ENCODE measurements at regions not wholly inside any gene's neighbourhood (a gene's known extent, or its start where the extent isn't known, plus 50 kb on each side); places are given as distances from the start of the nearest gene placed in this dataset.

DNA sequence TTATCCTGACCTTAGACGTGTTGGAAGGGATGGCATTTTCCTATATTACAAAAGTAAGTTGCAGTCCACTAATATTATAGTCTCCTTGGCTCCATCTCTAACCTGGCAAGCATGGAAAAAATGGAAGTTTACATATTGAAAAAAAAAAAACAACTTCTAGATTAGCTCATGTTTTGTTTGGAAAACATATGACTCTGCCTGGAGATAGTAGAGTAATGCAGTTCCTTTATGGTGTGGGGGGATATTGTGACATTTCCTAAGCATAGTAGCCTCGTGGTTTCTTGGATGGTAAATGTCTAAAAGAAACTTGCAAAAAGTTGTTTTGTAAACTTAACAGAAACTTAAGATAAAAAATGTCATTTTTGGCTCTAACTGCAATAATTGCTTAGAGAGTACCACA, 244.4 kb upstream of the FBXL7 start:
- Mint-ChIP-seq H3K27me3 (ENCODE audit: low read depth) (no peaks in the 10 kb centered on the region), H3K27ac (no peak overlapping the region), H3K4me1 (ENCODE audit: low read depth) (no peaks in the 10 kb centered on the region), H3K4me3 (no peak overlapping the region), H3K36me3 (ENCODE audit: low read depth) (no peaks in the 10 kb centered on the region), H3K9me3 (peaks cover 16% of the 10 kb centered on the region)
- DNase-seq (ENCODE audit: low spot score) = no peak

DNA sequence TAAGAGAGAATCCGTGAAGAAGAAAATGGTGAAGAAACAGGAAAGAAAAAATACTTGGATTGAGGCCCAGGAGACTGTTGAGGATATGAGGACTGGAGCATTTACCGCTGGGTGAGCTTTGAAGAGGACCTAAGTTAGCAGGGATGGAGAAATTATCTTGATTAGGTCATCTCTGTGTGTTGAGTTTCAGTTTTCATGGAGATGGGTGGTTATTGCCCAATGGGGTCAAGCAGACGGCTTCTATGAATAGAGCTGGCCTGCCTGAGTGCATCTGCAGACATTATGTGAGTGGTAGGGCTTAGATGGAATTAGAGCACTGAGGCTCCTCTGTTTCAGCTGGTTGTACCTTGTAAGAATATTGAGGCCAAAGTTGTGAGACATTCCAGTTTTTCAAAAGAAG, 245.4 kb upstream of the FBXL7 start:
- H3K36me3 Mint-ChIP-seq (ENCODE audit: low read depth) = no peaks in the 10 kb centered on the region
- no peak for DNase-seq (ENCODE audit: low spot score)
- no peak overlapping the region for H3K27ac Mint-ChIP-seq
- no peaks in the 10 kb centered on the region for H3K27me3 Mint-ChIP-seq (ENCODE audit: low read depth)
- no peaks in the 10 kb centered on the region for H3K4me1 Mint-ChIP-seq (ENCODE audit: low read depth)
- H3K9me3 Mint-ChIP-seq = peaks cover 16% of the 10 kb centered on the region
- no peak overlapping the region for H3K4me3 Mint-ChIP-seq

DNA sequence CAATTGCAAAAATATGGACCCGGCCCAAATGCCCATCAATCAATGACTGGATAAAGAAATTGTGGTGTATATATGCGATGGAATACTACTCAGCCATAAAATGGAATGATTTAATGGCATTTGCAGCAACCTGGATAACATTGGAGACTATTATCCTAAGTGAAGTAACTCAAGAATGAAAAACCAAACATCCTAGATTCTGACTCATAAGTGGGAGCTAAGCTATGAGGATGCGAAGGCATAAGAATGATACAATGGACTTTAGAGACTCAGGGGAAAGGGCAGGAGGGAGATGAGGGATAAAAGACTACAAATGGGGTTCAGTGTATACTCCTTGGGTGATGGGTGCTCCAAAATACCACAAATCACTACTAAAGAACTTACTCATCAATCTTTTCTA, 247.6 kb upstream of the FBXL7 start:
- Mint-ChIP-seq H3K36me3 (ENCODE audit: low read depth) (no peaks in the 10 kb centered on the region), H3K27me3 (ENCODE audit: low read depth) (no peaks in the 10 kb centered on the region), H3K4me1 (ENCODE audit: low read depth) (no peaks in the 10 kb centered on the region), H3K27ac (no peak overlapping the region), H3K9me3 (peaks cover 18% of the 10 kb centered on the region), H3K4me3 (no peak overlapping the region)
- no peak for DNase-seq (ENCODE audit: low spot score)

DNA sequence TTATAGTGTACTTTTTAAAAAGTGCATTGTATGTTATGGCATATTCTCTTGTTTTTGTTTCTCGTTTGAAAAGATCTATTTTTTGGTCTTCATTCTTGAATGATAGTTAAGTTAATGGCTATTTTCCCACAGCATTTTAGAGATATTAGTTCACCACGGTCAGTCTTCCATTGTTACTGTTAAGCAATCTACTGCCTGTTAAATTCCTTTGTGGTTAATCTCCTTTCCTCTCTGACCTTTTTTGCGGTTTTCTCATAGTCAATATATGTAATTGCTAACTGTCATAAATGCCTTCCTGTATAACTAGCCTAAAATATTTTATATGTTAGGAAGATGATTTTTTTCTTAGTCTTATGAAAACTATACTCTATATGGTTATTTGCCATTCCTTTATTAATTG, 250.8 kb upstream of the FBXL7 start:
- Mint-ChIP-seq H3K4me1 (ENCODE audit: low read depth) (no peaks in the 10 kb centered on the region), H3K27ac (no peak overlapping the region), H3K9me3 (peaks cover 36% of the 10 kb centered on the region), H3K27me3 (ENCODE audit: low read depth) (no peaks in the 10 kb centered on the region), H3K36me3 (ENCODE audit: low read depth) (no peaks in the 10 kb centered on the region), H3K4me3 (no peak overlapping the region)
- no peak for DNase-seq (ENCODE audit: low spot score)

DNA sequence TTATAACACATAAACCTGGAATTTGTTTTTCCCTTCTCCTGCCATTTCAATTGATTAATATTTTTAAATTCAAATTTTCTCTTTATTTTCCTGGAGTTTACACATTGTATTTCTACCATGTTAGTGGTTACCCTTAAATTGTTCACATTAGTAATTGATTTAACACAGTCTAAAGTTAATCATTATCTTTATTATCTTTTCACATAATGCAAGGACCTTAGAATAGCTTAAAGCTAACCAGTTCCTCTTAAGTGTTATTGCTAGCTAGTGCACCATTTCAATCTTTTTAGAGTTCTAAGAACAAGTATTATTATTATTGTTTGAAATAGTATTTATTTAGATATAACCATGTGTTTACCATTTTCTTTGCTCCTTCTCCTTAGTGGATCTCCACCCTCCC, 251.2 kb upstream of the FBXL7 start:
- H3K4me3 Mint-ChIP-seq = no peak overlapping the region
- H3K9me3 Mint-ChIP-seq = peaks cover 40% of the 10 kb centered on the region
- no peaks in the 10 kb centered on the region for H3K4me1 Mint-ChIP-seq (ENCODE audit: low read depth)
- H3K36me3 Mint-ChIP-seq (ENCODE audit: low read depth) = no peaks in the 10 kb centered on the region
- no peak for DNase-seq (ENCODE audit: low spot score)
- no peaks in the 10 kb centered on the region for H3K27me3 Mint-ChIP-seq (ENCODE audit: low read depth)
- H3K27ac Mint-ChIP-seq = no peak overlapping the region

DNA sequence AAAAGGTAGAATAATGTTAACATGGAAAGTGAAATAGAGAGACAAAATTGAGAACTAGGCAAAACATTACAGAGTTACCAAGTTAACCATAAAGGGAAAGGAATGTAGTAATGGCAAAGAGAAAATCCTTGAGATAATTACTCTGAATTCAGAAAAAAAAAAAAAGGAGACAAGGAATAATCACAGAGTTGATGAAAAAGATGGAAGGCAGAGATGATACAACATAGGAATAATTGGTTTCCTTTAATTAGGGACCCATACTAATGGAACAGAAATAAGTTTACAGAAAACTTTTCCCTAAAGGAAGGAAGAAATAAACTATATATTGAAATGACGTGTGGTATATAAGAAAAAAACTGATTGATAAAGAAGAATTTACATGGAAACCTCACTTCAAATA, 254.1 kb upstream of the FBXL7 start:
- peaks cover 36% of the 10 kb centered on the region for H3K9me3 Mint-ChIP-seq
- H3K4me3 Mint-ChIP-seq = no peak overlapping the region
- no peaks in the 10 kb centered on the region for H3K27me3 Mint-ChIP-seq (ENCODE audit: low read depth)
- no peaks in the 10 kb centered on the region for H3K4me1 Mint-ChIP-seq (ENCODE audit: low read depth)
- DNase-seq (ENCODE audit: low spot score) = no peak
- H3K27ac Mint-ChIP-seq = no peak overlapping the region
- H3K36me3 Mint-ChIP-seq (ENCODE audit: low read depth) = no peaks in the 10 kb centered on the region

DNA sequence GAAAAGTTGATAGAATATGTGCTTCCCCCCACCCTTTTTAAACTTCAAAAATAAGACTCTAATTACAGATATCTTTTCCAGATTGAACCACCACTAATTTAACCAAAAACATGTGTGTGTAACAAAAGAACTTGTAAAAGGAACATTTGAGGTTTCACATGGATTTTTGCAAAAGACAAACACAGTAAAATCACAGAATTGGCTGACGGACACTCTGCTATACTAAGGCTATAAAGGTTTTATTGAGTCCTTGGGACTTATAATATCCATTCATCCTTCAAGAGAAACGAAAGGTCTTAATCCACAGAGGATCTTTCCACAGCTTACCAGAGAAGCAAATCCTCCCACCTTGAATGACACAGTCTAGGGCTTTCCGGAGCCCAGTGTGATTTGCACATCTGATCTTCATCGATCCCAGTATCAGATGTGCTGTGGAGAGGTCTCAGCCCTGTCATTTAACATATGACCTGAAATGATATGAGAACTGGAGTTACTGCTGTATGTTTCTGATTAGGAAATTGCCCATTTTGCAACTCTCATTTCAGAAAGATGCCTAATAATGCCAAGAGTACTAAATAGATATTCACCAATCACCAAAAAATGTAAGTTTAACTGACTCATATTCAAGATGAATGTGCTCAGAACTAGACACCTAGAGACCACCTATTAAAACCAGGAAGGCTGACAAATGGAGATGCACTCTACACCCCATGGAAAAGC, 256.5 kb upstream of the FBXL7 start:
- Mint-ChIP-seq H3K36me3 (ENCODE audit: low read depth) (no peaks in the 10 kb centered on the region), H3K27me3 (ENCODE audit: low read depth) (no peaks in the 10 kb centered on the region), H3K4me3 (no peak overlapping the region), H3K9me3 (peaks cover 45% of the 10 kb centered on the region), H3K4me1 (ENCODE audit: low read depth) (no peaks in the 10 kb centered on the region), H3K27ac (no peak overlapping the region)
- DNase-seq (ENCODE audit: low spot score) = no peak

DNA sequence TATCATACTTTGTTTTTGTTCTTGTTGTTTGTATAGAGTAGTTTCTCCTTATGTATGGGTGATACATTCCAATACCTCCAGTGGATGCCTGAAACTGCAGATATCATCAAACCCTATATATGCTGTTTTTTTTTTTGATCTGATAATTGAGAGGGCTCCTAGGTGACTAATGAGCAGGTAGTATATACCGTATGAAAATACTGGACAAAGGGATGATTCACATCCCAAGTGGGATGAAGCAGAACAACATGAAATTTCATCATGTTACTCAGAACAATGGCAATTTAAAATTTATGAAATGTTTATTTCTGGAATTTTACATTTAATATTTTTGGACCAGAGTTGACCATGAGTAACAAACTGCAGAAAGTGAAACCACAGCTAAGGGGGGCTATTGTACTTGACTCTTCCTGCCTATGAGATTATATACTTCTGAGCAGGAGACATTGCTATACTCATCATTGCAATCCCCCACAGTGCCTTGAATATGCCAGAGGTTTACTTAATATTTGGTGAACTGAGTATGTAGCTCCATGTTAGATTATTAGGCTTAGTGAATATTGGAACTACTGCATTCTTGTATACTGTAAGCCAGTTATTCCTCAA, 258.7 kb upstream of the FBXL7 start:
- Mint-ChIP-seq H3K4me1 (ENCODE audit: low read depth) (no peaks in the 10 kb centered on the region), H3K36me3 (ENCODE audit: low read depth) (no peaks in the 10 kb centered on the region), H3K27ac (no peak overlapping the region), H3K27me3 (ENCODE audit: low read depth) (no peaks in the 10 kb centered on the region), H3K9me3 (peaks cover 38% of the 10 kb centered on the region), H3K4me3 (no peak overlapping the region)
- DNase-seq (ENCODE audit: low spot score) = no peak

DNA sequence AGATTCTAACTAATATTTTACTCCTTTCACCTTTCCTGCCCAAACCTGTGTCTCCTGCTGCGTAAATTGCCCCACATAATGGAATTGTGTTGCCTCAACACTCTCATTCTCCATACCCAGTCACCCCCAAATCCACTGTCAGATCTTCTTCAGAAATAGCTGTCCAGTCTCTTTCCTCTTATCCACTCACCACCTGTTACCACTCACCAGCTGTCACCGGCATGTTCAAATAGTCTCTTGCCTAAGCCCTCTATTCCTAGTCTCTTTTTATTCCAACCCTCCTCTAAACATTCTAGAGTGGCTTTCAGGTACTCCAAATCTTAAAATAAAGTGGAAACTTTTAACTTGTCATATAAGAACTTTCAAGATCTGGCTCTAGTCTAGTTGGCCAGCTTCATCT, 262.0 kb upstream of the FBXL7 start:
- Mint-ChIP-seq H3K36me3 (ENCODE audit: low read depth) (no peaks in the 10 kb centered on the region), H3K9me3 (peaks cover 21% of the 10 kb centered on the region), H3K4me3 (no peak overlapping the region), H3K4me1 (ENCODE audit: low read depth) (no peaks in the 10 kb centered on the region), H3K27ac (no peak overlapping the region), H3K27me3 (ENCODE audit: low read depth) (no peaks in the 10 kb centered on the region)
- DNase-seq (ENCODE audit: low spot score) = no peak

DNA sequence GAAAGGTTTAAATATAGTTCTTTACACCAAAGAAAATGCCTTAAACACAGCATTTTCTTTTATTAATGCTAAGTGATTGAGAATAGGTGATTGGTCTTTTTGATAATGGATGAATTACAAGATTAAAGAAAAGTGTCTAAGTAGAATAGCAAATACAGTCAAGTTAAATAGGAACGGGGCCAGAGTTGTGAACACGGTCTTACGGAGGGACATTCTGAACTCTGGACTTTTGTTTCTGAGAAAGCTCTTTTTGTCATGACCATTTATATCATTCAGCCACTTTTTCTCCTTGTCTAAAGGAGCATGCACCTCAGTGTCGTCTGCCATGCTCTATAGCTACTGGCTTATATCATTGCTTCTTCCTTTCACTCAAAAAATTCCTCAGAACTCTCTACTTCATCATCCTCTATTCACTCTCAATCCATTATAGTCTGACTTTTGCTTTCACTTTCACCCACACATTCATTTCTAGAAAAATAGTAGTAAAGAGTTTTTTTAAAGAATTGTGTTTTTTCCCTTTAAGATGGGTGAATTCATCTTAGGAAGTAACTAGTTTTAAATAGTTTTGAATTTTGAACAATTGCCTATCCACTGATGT, 263.0 kb upstream of the FBXL7 start:
- H3K27me3 Mint-ChIP-seq (ENCODE audit: low read depth) = no peaks in the 10 kb centered on the region
- no peak for DNase-seq (ENCODE audit: low spot score)
- no peaks in the 10 kb centered on the region for H3K4me1 Mint-ChIP-seq (ENCODE audit: low read depth)
- H3K27ac Mint-ChIP-seq = no peak overlapping the region
- no peak overlapping the region for H3K4me3 Mint-ChIP-seq
- peaks cover 27% of the 10 kb centered on the region for H3K9me3 Mint-ChIP-seq
- no peaks in the 10 kb centered on the region for H3K36me3 Mint-ChIP-seq (ENCODE audit: low read depth)

DNA sequence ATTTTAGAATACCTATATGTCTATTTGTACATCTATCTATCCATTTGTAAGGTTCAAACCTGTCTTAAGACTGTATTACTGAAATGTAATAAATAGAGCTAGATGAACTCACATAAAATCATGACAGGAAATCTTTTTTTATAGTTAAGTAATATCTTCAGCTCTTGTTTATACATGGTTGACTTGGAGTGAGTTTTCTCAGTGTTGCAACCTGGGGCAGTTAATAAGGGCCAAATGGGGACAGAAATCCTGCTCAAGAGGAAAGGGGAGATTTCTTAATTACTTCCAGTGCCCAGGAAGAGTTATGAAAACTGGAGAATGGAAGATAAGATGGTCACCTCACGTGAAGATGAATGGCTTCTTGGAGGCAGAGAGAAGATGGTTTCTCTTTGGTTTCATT, 265.1 kb upstream of the FBXL7 start:
- Mint-ChIP-seq H3K27me3 (ENCODE audit: low read depth) (no peaks in the 10 kb centered on the region), H3K4me3 (no peak overlapping the region), H3K9me3 (peaks cover 31% of the 10 kb centered on the region), H3K27ac (no peak overlapping the region), H3K36me3 (ENCODE audit: low read depth) (no peaks in the 10 kb centered on the region), H3K4me1 (ENCODE audit: low read depth) (no peaks in the 10 kb centered on the region)
- no peak for DNase-seq (ENCODE audit: low spot score)

DNA sequence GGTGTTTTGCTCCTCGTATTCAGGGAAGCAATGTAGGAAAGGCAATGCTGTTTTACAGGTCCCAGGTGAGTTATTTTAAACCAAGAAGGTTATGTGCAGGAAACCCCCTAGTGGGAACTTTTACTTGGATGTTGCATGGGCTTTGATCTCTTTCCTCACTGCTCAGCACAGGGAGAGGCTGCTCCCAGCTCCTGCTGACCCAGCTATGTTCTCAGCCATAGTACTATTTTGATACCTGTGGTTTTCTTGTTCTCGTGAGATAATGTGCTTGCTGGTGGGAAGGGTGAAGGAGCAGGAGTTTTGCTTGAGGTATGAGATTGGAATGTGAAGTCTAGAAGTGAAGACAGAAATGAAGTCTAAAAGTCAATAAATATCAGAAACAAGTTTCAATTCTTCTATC, 265.6 kb upstream of the FBXL7 start:
- peaks cover 26% of the 10 kb centered on the region for H3K9me3 Mint-ChIP-seq
- H3K4me1 Mint-ChIP-seq (ENCODE audit: low read depth) = no peaks in the 10 kb centered on the region
- H3K36me3 Mint-ChIP-seq (ENCODE audit: low read depth) = no peaks in the 10 kb centered on the region
- DNase-seq (ENCODE audit: low spot score) = no peak
- no peak overlapping the region for H3K4me3 Mint-ChIP-seq
- H3K27me3 Mint-ChIP-seq (ENCODE audit: low read depth) = no peaks in the 10 kb centered on the region
- no peak overlapping the region for H3K27ac Mint-ChIP-seq

DNA sequence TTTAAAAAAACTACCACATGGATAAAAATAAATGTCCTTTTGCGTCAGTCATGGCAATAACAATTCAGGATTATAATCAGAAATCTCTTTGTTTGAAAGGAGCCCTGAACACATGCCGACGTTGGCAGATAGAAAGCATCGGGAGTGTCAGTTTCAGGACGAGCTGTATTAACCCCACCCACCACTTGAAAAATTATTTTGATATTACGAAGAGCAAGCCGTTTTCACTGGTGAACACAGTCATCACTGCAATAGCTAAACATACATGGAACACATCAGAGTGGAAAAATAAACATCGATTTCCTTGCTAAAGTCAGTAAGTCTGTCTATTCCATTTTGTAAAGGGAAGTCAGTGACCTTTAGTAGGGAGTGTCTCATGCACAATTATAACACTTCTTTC, 266.4 kb upstream of the FBXL7 start:
- Mint-ChIP-seq H3K27me3 (ENCODE audit: low read depth) (no peaks in the 10 kb centered on the region), H3K4me1 (ENCODE audit: low read depth) (no peaks in the 10 kb centered on the region), H3K9me3 (peaks cover 19% of the 10 kb centered on the region), H3K4me3 (no peak overlapping the region), H3K36me3 (ENCODE audit: low read depth) (no peaks in the 10 kb centered on the region), H3K27ac (no peak overlapping the region)
- DNase-seq (ENCODE audit: low spot score) = no peak

DNA sequence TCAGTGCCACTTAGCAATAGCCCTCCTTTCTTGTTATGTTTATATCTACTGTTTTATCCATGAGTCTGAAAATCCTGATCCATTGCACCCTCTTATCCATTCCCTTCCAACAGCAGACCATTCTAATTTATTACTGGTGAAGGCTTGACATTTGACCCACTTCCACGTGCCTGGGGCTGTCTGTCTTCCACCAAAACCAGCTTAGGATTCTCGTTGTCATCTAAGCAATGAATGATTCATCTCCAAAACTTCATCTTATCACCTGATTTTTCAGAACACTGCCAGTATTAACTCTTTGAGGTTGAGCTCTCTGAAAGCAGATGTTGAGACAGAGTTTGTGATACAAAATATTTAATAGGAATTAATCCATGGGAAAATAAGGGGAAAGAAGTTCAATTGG, 277.8 kb upstream of the FBXL7 start:
- Mint-ChIP-seq H3K36me3 (ENCODE audit: low read depth) (no peaks in the 10 kb centered on the region), H3K4me1 (ENCODE audit: low read depth) (no peaks in the 10 kb centered on the region), H3K9me3 (peaks cover 11% of the 10 kb centered on the region), H3K4me3 (no peak overlapping the region), H3K27me3 (ENCODE audit: low read depth) (no peaks in the 10 kb centered on the region), H3K27ac (no peak overlapping the region)
- DNase-seq (ENCODE audit: low spot score) = no peak

Measured in T-helper 2 cell treated with Interferon-gamma antibody and Interleukin-4, amounts not matched to agents 5 μg/mL and 100 μg/mL, for 36 hours (primary cell).